ENCODE measurements at regions not wholly inside any gene's neighbourhood (a gene's known extent, or its start where the extent isn't known, plus 50 kb on each side); places are given as distances from the start of the nearest gene placed in this dataset.

DNA sequence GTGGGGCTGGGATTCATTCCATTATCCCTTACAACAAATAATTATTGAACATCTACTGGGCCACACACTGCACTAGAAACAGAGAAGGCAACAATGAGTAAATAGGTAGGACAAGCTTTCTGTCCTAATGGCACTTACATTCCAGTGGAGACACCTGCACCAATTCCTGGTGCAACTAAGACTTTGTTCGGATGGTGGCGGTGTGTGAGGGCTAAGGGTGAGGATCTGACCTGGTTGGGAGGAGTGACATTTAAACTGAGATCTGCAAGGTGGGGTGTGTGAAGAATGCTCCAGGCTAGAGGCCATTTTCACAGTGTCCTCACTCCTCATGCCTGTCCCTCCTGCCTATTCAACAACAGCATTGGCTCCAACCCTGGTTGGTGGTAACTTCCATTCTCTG lies 510.0 kb downstream of the XYLT1 start:
- TF ChIP-seq, protein P1, sequence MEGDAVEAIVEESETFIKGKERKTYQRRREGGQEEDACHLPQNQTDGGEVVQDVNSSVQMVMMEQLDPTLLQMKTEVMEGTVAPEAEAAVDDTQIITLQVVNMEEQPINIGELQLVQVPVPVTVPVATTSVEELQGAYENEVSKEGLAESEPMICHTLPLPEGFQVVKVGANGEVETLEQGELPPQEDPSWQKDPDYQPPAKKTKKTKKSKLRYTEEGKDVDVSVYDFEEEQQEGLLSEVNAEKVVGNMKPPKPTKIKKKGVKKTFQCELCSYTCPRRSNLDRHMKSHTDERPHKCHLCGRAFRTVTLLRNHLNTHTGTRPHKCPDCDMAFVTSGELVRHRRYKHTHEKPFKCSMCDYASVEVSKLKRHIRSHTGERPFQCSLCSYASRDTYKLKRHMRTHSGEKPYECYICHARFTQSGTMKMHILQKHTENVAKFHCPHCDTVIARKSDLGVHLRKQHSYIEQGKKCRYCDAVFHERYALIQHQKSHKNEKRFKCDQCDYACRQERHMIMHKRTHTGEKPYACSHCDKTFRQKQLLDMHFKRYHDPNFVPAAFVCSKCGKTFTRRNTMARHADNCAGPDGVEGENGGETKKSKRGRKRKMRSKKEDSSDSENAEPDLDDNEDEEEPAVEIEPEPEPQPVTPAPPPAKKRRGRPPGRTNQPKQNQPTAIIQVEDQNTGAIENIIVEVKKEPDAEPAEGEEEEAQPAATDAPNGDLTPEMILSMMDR (IDR thresholded peaks at IDR 0.05) = no peak
- TF ChIP-seq EZH2phosphoT487 (IDR thresholded peaks at IDR 0.05) (no peak), EZH2 (IDR thresholded peaks at IDR 0.05) (no peak)

Measured in neural progenitor cell (in vitro differentiated cells).